ENCODE measurements at regions not wholly inside any gene's neighbourhood (a gene's known extent, or its start where the extent isn't known, plus 50 kb on each side); places are given as distances from the start of the nearest gene placed in this dataset.

DNA sequence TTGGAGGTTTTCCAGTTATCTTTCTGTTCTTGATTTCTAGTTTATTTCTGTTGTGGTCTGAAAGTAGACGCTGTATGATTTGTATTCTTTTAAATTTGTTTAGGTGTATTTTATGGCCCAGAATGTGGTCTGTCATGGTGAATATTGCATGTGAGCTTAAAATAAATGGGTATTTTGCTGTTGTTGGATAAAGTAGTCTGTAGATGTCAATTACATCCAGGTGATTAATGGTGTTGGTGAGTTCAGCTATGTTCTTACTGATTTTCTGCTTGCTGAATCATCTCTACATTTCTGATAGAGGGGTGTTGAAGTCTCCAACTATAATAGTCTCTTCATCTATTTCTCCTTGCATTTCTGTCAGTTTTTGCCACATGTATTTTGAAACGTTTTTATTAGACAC, 383.3 kb upstream of the SGO1 start:
- TF ChIP-seq, protein P1, sequence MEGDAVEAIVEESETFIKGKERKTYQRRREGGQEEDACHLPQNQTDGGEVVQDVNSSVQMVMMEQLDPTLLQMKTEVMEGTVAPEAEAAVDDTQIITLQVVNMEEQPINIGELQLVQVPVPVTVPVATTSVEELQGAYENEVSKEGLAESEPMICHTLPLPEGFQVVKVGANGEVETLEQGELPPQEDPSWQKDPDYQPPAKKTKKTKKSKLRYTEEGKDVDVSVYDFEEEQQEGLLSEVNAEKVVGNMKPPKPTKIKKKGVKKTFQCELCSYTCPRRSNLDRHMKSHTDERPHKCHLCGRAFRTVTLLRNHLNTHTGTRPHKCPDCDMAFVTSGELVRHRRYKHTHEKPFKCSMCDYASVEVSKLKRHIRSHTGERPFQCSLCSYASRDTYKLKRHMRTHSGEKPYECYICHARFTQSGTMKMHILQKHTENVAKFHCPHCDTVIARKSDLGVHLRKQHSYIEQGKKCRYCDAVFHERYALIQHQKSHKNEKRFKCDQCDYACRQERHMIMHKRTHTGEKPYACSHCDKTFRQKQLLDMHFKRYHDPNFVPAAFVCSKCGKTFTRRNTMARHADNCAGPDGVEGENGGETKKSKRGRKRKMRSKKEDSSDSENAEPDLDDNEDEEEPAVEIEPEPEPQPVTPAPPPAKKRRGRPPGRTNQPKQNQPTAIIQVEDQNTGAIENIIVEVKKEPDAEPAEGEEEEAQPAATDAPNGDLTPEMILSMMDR (IDR thresholded peaks at IDR 0.05), result no peak
- no peak for TF ChIP-seq POLR2A (IDR thresholded peaks at IDR 0.05)
